ENCODE measurements at regions not wholly inside any gene's neighbourhood (a gene's known extent, or its start where the extent isn't known, plus 50 kb on each side); places are given as distances from the start of the nearest gene placed in this dataset.

GRCh38 chr12:88638966-88639760, 58.9 kb upstream of the KITLG start:
- H3F3A ChIP-seq (replicated peaks; ENCODE audit: insufficient read depth) = no peaks in the 10 kb centered on the region
- no peak for DNase-seq
- no peaks in the 10 kb centered on the region for H4K20me1 ChIP-seq (ENCODE audit: insufficient read depth)
- H3K27ac ChIP-seq (ENCODE audit: low read depth in 2 of 2, low read length in 1 of 2) = peak overlapping the region; percentile 4 to 34; a peak in 2 of 4 replicates
- POLR2A ChIA-PET = no interaction called here
- H3K9me2 ChIP-seq = no peaks in the 10 kb centered on the region
- CTCF ChIA-PET = interaction anchor here (0.8 to 1.8 kb wide), 3 partner anchors 19 to 355 kb away, joined by 3 to 7 read pairs (median 4); no protein-coding TSS in a partner anchor
- H3K4me1 ChIP-seq (ENCODE audit: control insufficient read depth in 1 of 2, insufficient read depth in 2 of 2, low read depth in 1 of 2, low read length in 1 of 2) = peaks cover 2 to 19% of the 10 kb centered on the region in 2 experiments; a peak in 2 of 4 replicates
- WGBS (ENCODE audit: low lambda C conversion rate) = 47% methylated on average over 6 of the region's 6 CpGs
- H3K9ac ChIP-seq = no peak overlapping the region
- peak overlapping the region; percentile 57 for H2AFZ ChIP-seq (ENCODE audit: low read depth)
- H3K4me2 ChIP-seq = peak overlapping the region; percentile 32; the same call in 1 of the 2 replicates
- H3K27me3 ChIP-seq (ENCODE audit: insufficient read depth) = no peaks in the 10 kb centered on the region
- H3K9me3 ChIP-seq = no peaks in the 10 kb centered on the region
- H3K36me3 ChIP-seq (replicated peaks in 1 of 2; ENCODE audit: control insufficient read depth in 1 of 2, insufficient read depth in 2 of 2, low read length in 1 of 2) = no peaks in the 10 kb centered on the region
- no peak overlapping the region for H3K4me3 ChIP-seq (ENCODE audit: low read depth in 2 of 2, low read length in 1 of 2)
- no peaks in the 10 kb centered on the region for H3K79me2 ChIP-seq (ENCODE audit: insufficient read depth)
- no peak for TF ChIP-seq REST (IDR thresholded peaks at IDR 0.05; ENCODE audit: low read depth, low read length)
- no peak for TF ChIP-seq RCOR1 (IDR thresholded peaks at IDR 0.05; ENCODE audit: low read length)
- TF ChIP-seq ELF1 (IDR thresholded peaks at IDR 0.05) = no peak
- no peak for TF ChIP-seq NRF1 (IDR thresholded peaks at IDR 0.05; ENCODE audit: low read depth, low read length)
- no peak for TF ChIP-seq RFX5 (IDR thresholded peaks at IDR 0.05; ENCODE audit: low read length)
- TF ChIP-seq JUND (IDR thresholded peaks at IDR 0.05) = no peak
- TF ChIP-seq TAF1 (IDR thresholded peaks at IDR 0.05; ENCODE audit: borderline replicate concordance, low read depth, low read length) = no peak
- no peak for TF ChIP-seq YY1 (IDR thresholded peaks at IDR 0.05; ENCODE audit: low read depth)
- no peak for TF ChIP-seq GABPA (IDR thresholded peaks at IDR 0.05; ENCODE audit: low read depth)
- TF ChIP-seq FOXJ3 (CRISPR knock-in tag; IDR thresholded peaks at IDR 0.05) = no peak
- no peak for TF ChIP-seq USF2 (IDR thresholded peaks at IDR 0.05; ENCODE audit: borderline replicate concordance, low read depth, low read length)
- TF ChIP-seq FOXM1 (IDR thresholded peaks at IDR 0.05; ENCODE audit: low read depth) = no peak
- no peak for TF ChIP-seq SIN3A (IDR thresholded peaks at IDR 0.05; ENCODE audit: borderline replicate concordance, low read depth, low read length)
- no peak for TF ChIP-seq MEF2A (IDR thresholded peaks at IDR 0.05; ENCODE audit: borderline replicate concordance, low read depth)
- TF ChIP-seq NFIC (IDR thresholded peaks at IDR 0.05; ENCODE audit: borderline replicate concordance) = peak; percentile 38; the same call in 1 of the 2 replicates
- TF ChIP-seq POLR2AphosphoS5 (IDR thresholded peaks at IDR 0.05; ENCODE audit: low read depth, low read length) = no peak
- no peak for TF ChIP-seq TEAD4 (IDR thresholded peaks at IDR 0.05; ENCODE audit: borderline replicate concordance, insufficient read depth)
- TF ChIP-seq SMC3 (IDR thresholded peaks at IDR 0.05; ENCODE audit: low read depth, low read length) = no peak
- no peak for TF ChIP-seq USF1 (IDR thresholded peaks at IDR 0.05; ENCODE audit: borderline replicate concordance, low read depth)
- TF ChIP-seq EZH2phosphoT487 (IDR thresholded peaks at IDR 0.05; ENCODE audit: borderline replicate concordance, low read depth) = no peak
- TF ChIP-seq IRF3 (IDR thresholded peaks at IDR 0.05; ENCODE audit: low read depth, low read length) = no peak
- no peak for TF ChIP-seq CTCF (IDR thresholded peaks at IDR 0.05)
- TF ChIP-seq CHD2 (IDR thresholded peaks at IDR 0.05; ENCODE audit: low read length, partially characterized antibody) = no peak
- TF ChIP-seq TCF12 (IDR thresholded peaks at IDR 0.05) = peak; percentile 34; the same call in 1 of the 2 replicates
- no peak for TF ChIP-seq EP300 (IDR thresholded peaks at IDR 0.05; ENCODE audit: borderline replicate concordance in 1 of 2, low read depth in 1 of 2, low read length in 1 of 2)
